ENCODE measurements at regions not wholly inside any gene's neighbourhood (a gene's known extent, or its start where the extent isn't known, plus 50 kb on each side); places are given as distances from the start of the nearest gene placed in this dataset.
"Not testable (repeated sequence)": the region's sequence is repeated elsewhere in the genome, so short reads cannot be mapped to it uniquely, and the experiment has no call there.

DNA sequence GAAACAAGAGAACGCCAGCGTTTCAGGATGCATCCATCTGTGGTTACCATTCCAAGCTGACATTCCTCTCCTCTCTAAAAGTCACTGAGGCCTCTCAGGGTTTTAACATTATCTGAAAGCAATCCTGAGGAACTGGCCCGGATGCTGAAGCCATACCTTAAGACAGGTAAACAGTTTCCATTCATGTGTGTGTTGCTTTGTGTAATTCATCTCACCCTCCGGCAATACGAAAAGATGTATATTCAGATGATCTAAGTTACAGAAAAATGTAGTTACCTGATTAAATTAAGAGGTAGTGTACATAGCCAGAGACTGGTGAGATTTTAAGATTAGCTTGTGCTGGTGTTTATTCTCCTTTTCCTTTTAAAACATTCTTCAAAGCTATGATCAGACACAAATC is 68.4 kb upstream of the BACH2 start:
- Histone ChIP-seq H3K4me3 (ENCODE audit: low read depth, low read length) (no peak overlapping the region), H3K36me3 (ENCODE audit: control insufficient read depth, insufficient read depth, low read length) (no peaks in the 10 kb centered on the region), H3K27me3 (ENCODE audit: control insufficient read depth, insufficient read depth, low read length) (peaks cover 8% of the 10 kb centered on the region)
- DNase-seq (ENCODE audit: low read depth), result no peak
- no peak for TF ChIP-seq CTCF (IDR thresholded peaks at IDR 0.05; ENCODE audit: insufficient read depth, low read depth, low read length)
- ChIA-PET POLR2A (no interaction called here), CTCF (interaction anchor here (0.6 kb wide), 1 partner anchor 57 kb away, joined by 3 read pairs; no protein-coding TSS in a partner anchor)

- Histone ChIP-seq H3K27me3 (ENCODE audit: control insufficient read depth, insufficient read depth, low read length) (peaks cover 8% of the 10 kb centered on the region), H3K36me3 (ENCODE audit: control insufficient read depth, insufficient read depth, low read length) (no peaks in the 10 kb centered on the region), H3K4me3 (ENCODE audit: low read depth, low read length) (no peak overlapping the region)
- ChIA-PET CTCF (no interaction called here), POLR2A (no interaction called here)
- DNase-seq (ENCODE audit: low read depth), result no peak
- no peak for TF ChIP-seq CTCF (IDR thresholded peaks at IDR 0.05; ENCODE audit: insufficient read depth, low read depth, low read length)
Observed at GRCh38 chr6:90364286-90364685, 67.6 kb upstream of the BACH2 start.

DNA sequence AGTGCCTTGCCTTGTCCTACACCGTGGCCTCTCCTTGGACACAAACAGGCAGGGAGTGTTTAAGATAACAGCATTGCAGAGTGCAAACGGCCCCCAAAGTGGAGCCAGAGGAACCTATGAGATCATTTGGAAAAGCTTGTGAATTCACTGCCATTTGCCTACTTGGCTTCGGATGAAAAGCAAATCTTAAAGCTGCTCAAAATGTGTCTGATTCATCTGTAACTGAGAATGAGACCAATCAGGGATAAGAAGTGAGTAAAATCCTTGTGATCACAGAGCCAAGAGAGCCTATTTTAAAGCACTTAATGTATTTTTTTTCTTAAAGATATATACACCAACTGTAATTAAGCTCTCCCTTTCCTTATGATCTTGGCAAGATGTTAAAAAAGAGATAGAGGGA is 65.7 kb upstream of the BACH2 start:
- ChIA-PET CTCF (interaction anchor here (0.8 kb wide), 1 partner anchor 145 kb away, joined by 3 read pairs; no protein-coding TSS in a partner anchor), POLR2A (no interaction called here)
- TF ChIP-seq CTCF (IDR thresholded peaks at IDR 0.05; ENCODE audit: insufficient read depth, low read depth, low read length), result no peak
- H3K36me3 ChIP-seq (ENCODE audit: control insufficient read depth, insufficient read depth, low read length), result no peaks in the 10 kb centered on the region
- H3K27me3 ChIP-seq (ENCODE audit: control insufficient read depth, insufficient read depth, low read length), result peaks cover 8% of the 10 kb centered on the region
- H3K4me3 ChIP-seq (ENCODE audit: low read depth, low read length), result no peak overlapping the region
- no peak for DNase-seq (ENCODE audit: low read depth)

- no peak for TF ChIP-seq CTCF (IDR thresholded peaks at IDR 0.05; ENCODE audit: insufficient read depth, low read depth, low read length)
- CTCF ChIA-PET, result interaction anchor here (0.6 kb wide), 1 partner anchor 11 kb away, joined by 3 read pairs; no protein-coding TSS in a partner anchor
- Histone ChIP-seq H3K4me3 (ENCODE audit: low read depth, low read length) (no peak overlapping the region), H3K27me3 (ENCODE audit: control insufficient read depth, insufficient read depth, low read length) (peaks cover 8% of the 10 kb centered on the region), H3K36me3 (ENCODE audit: control insufficient read depth, insufficient read depth, low read length) (no peaks in the 10 kb centered on the region)
- no peak for DNase-seq (ENCODE audit: low read depth)
- POLR2A ChIA-PET, result no interaction called here
Observed at GRCh38 chr6:90361174-90361573, 64.5 kb upstream of the BACH2 start.

DNA sequence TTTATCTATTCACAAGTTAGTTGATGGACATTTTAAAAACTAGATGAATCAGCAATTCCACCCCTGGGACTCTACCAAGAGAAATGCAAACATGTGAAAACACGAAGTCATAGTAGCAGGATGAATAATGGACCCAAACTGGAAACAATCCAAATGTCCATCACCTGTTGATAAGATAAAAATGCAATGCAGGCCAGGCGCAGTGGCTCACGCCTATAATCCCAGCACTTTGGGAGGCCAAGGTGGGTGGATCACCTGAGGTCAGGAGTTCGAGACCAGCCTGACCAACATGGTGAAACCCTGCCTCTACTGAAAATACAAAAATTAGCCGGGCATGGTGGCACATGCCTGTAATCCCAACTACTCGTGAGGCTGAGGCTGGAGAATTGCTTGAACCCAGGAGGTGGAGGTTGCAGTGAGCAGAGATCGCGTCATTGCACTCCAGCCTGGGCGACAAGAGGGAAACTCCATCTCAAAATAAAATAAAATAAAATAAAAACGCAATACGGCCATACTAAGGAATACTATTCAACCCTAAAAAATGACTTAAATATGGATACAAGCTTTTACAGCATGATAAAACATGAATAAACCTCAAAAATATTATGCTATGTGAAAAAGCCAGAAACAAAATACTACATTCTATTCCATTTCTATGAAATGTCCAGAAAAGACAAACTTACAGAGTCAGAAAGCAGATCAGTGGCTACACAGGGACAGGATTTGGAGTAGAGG is 61.6 kb upstream of the BACH2 start:
- CTCF ChIA-PET, result interaction anchor here (1.8 kb wide), 1 partner anchor 35 kb away, joined by 4 read pairs; no protein-coding TSS in a partner anchor
- H3K27me3 ChIP-seq (ENCODE audit: control insufficient read depth, insufficient read depth, low read length), result peaks cover 12% of the 10 kb centered on the region
- DNase-seq (ENCODE audit: low read depth); H3K36me3 ChIP-seq (ENCODE audit: control insufficient read depth, insufficient read depth, low read length); POLR2A ChIA-PET; H3K4me3 ChIP-seq (ENCODE audit: low read depth, low read length): not testable (repeated sequence)

GRCh38 chr6:90356012-90356421 is 59.4 kb upstream of the BACH2 start:
- no peak overlapping the region for H3K4me3 ChIP-seq (ENCODE audit: low read depth, low read length)
- no peak for DNase-seq (ENCODE audit: low read depth)
- ChIA-PET CTCF (no interaction called here), POLR2A (no interaction called here)
- no peak for TF ChIP-seq CTCF (IDR thresholded peaks at IDR 0.05; ENCODE audit: insufficient read depth, low read depth, low read length)
- no peaks in the 10 kb centered on the region for H3K36me3 ChIP-seq (ENCODE audit: control insufficient read depth, insufficient read depth, low read length)
- H3K27me3 ChIP-seq (ENCODE audit: control insufficient read depth, insufficient read depth, low read length), result peaks cover 7% of the 10 kb centered on the region

Measured in BJ (cell line).